ENCODE measurements at regions not wholly inside any gene's neighbourhood (a gene's known extent, or its start where the extent isn't known, plus 50 kb on each side); places are given as distances from the start of the nearest gene placed in this dataset.

DNA sequence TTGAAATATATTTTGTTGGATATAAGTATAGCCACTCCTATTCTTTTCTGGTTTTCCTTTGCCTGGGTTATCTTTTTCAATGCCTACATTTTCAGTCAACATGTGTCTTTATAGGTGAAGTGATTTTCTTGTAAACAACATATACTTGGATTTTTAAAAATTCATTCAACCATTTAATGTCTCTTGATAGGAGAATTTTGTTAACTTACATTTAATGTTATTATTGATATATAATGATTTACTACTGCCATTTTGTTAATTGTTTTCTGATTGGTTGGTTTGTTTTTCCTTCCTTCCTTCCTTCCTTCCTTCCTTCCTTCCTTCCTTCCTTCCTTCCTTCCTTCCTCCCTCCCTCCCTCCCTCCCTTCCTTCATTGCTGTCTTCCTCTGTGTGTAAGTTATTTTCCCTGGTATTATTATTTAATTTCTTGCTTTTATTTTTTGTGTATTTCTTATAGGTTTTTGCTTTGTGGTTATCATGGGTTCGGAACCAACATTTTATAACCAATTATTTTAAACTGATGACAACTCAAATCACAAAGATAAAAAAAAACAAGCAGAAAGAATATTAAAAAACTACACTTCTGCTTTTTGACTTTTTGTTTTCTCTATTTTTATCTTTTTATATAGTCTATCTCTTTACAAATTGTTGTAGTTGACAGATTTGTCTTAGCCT, 330.1 kb upstream of the GRID2 start:
- no peak for TF ChIP-seq POLR2AphosphoS5 (IDR thresholded peaks at IDR 0.05; ENCODE audit: low read depth, low read length)
- no peak for TF ChIP-seq FOXP2 (optimal IDR thresholded peaks at IDR 0.05; ENCODE audit: borderline replicate concordance, extremely low read depth, extremely low read length, insufficient read depth)
- TF ChIP-seq SIN3A (IDR thresholded peaks at IDR 0.05; ENCODE audit: borderline replicate concordance, insufficient read depth, low read length), result no peak
- TF ChIP-seq REST (IDR thresholded peaks at IDR 0.05; ENCODE audit: insufficient read depth in 1 of 2, low read depth in 2 of 2, low read length in 2 of 2), result no peak
- no peak for TF ChIP-seq TAF1 (IDR thresholded peaks at IDR 0.05; ENCODE audit: borderline replicate concordance, insufficient read depth, low read length)

GRCh38 chr4:91984466-91984865, 319.3 kb upstream of the GRID2 start:
- no peak for TF ChIP-seq REST (IDR thresholded peaks at IDR 0.05; ENCODE audit: insufficient read depth in 1 of 2, low read depth in 2 of 2, low read length in 2 of 2)
- no peak for TF ChIP-seq POLR2AphosphoS5 (IDR thresholded peaks at IDR 0.05; ENCODE audit: low read depth, low read length)
- TF ChIP-seq FOXP2 (optimal IDR thresholded peaks at IDR 0.05; ENCODE audit: borderline replicate concordance, extremely low read depth, extremely low read length, insufficient read depth), result no peak
- TF ChIP-seq TAF1 (IDR thresholded peaks at IDR 0.05; ENCODE audit: borderline replicate concordance, insufficient read depth, low read length), result no peak
- no peak for TF ChIP-seq SIN3A (IDR thresholded peaks at IDR 0.05; ENCODE audit: borderline replicate concordance, insufficient read depth, low read length)

GRCh38 chr4:91989914-91990313, 313.9 kb upstream of the GRID2 start:
- TF ChIP-seq REST (IDR thresholded peaks at IDR 0.05; ENCODE audit: insufficient read depth in 1 of 2, low read depth in 2 of 2, low read length in 2 of 2) (no peak), POLR2AphosphoS5 (IDR thresholded peaks at IDR 0.05; ENCODE audit: low read depth, low read length) (no peak), FOXP2 (optimal IDR thresholded peaks at IDR 0.05; ENCODE audit: borderline replicate concordance, extremely low read depth, extremely low read length, insufficient read depth) (no peak), TAF1 (IDR thresholded peaks at IDR 0.05; ENCODE audit: borderline replicate concordance, insufficient read depth, low read length) (no peak), SIN3A (IDR thresholded peaks at IDR 0.05; ENCODE audit: borderline replicate concordance, insufficient read depth, low read length) (no peak)

- TF ChIP-seq FOXP2 (optimal IDR thresholded peaks at IDR 0.05; ENCODE audit: borderline replicate concordance, extremely low read depth, extremely low read length, insufficient read depth), result no peak
- no peak for TF ChIP-seq REST (IDR thresholded peaks at IDR 0.05; ENCODE audit: insufficient read depth in 1 of 2, low read depth in 2 of 2, low read length in 2 of 2)
- no peak for TF ChIP-seq SIN3A (IDR thresholded peaks at IDR 0.05; ENCODE audit: borderline replicate concordance, insufficient read depth, low read length)
- no peak for TF ChIP-seq TAF1 (IDR thresholded peaks at IDR 0.05; ENCODE audit: borderline replicate concordance, insufficient read depth, low read length)
- no peak for TF ChIP-seq POLR2AphosphoS5 (IDR thresholded peaks at IDR 0.05; ENCODE audit: low read depth, low read length)
Measured at GRCh38 chr4:91990726-91991125, 313.0 kb upstream of the GRID2 start.
